A673 (cell line): ENCODE measurements at regions not wholly inside any gene's neighbourhood (a gene's known extent, or its start where the extent isn't known, plus 50 kb on each side); places are given as distances from the start of the nearest gene placed in this dataset.

ENCODE experiments used
- CTCF ChIP-seq: fragments of 300-800, 200-600 bp; sonication (generic); conservative IDR thresholded peaks from 2 replicates; pipeline ENCODE4 v1.5.1; 2017; ENCODE audit warnings: low read depth, mild to moderate bottlenecking, antibody characterized with exemption, low read length, moderate library complexity, mixed read lengths
- EZH2 ChIP-seq: fragments of 200-600 bp; sonication (generic); IDR thresholded peaks from 2 replicates; pipeline ENCODE4 v1.6.1; 2017; ENCODE audit warnings: borderline replicate concordance, low read depth, mild to moderate bottlenecking, mixed read lengths, antibody characterized with exemption, low read length; ENCODE audit not compliant: poor library complexity, severe bottlenecking

- no peak for TF ChIP-seq CTCF
- TF ChIP-seq EZH2, result no peak
Measured at GRCh38 chr15:26045516-26045915, 182.4 kb upstream of the ATP10A start.
